ENCODE measurements at regions not wholly inside any gene's neighbourhood (a gene's known extent, or its start where the extent isn't known, plus 50 kb on each side); places are given as distances from the start of the nearest gene placed in this dataset.
A peak's percentile ranks its signal among the peaks of the same experiment; 100 is the strongest.

DNA sequence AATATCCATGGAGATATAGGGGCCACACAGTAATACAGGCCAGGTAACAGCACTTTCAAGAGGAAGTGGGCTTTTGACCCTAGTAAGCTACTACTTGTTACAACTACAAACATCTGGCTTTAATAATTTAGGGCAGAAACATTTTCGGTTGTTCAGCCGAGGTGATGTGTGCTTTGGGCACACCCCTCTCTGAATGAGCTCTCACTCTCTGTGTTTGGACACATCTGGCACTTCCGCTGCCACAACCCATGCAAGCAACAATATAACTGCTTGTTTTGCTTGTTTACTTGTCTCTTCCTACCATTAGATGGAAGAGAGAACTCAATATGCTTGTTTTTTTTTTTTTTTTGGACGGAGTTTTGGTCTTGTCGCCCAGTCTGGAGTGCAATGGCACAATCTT lies 277.2 kb downstream of the HS3ST1 start:
- no peak for DNase-seq
- intact Hi-C loops (cut with DNase I) = no loop called here

- DNase-seq = no peak
- intact Hi-C loops (cut with DNase I) = no loop called here
Observed at GRCh38 chr4:11149612-11150259, 279.0 kb downstream of the HS3ST1 start.

- intact Hi-C loops (cut with DNase I) = no loop called here
- DNase-seq = no peak
Observed at GRCh38 chr4:11139871-11140270, 288.8 kb downstream of the HS3ST1 start.

DNA sequence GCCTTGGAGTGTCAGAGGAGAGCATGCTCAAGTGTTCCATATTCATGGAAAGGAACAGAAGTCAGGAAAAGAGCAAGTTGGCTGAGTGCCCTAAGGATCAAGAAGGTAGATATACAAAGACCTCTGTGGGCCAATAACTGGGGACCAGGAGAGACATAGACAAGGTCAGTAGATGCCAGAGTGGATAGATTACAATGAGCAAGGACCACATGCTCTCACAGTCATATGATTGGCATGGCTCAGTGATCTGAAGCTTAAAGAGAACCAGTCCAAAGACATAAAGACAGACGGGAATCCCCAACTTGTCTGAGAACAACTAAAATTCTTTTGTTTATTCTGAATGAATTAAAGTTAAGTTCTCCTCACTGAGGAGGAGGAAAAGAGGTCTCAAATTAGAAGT lies 289.7 kb downstream of the HS3ST1 start:
- DNase-seq = no peak
- intact Hi-C loops (cut with DNase I) = no loop called here

DNA sequence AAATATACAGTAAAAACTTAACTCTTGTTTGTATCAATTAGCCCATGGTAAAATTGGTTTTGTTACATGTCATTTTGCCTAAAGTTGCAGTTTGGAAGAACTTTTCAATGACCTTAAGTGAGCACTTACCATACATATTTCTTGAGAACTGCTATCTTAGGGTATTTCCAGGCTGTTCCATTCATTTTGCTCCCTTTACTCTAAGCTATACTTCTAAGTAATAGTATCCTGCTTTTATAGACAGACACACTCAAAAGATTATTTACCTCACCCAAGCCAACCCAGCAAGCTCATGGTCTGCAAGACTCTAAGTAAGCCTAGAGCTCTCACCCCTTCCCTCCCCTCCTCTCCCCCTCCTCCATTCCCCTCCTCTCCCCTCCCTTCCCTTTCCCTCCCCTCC lies 294.0 kb downstream of the HS3ST1 start:
- intact Hi-C loops (cut with DNase I) = no loop called here
- no peak for DNase-seq

DNA sequence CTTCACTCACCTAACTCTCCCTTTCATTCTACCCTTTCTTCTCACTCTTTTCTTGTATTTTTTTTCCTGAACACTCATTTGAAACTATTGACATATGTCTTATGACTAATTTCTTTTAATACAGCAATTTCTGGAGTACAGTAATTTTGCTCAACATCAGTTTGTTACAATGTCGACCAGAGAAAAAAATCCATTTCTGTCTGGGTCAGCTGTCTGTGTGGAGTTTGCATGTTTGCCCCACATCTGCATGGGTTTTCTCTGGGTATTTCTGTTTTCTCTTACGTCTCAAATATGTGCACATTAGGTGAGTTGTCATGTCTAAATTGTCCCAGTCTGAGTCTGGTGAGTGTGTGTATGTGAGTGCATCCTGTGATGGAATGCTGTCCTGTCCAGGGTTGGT lies 294.8 kb downstream of the HS3ST1 start:
- intact Hi-C loops (cut with DNase I) = no loop called here
- no peak for DNase-seq

- intact Hi-C loops (cut with DNase I) = no loop called here
- DNase-seq = no peak
Observed at GRCh38 chr4:11132478-11132877, 296.2 kb downstream of the HS3ST1 start.

- no peak for DNase-seq
- intact Hi-C loops (cut with DNase I) = no loop called here
Observed at GRCh38 chr4:11131491-11131890, 297.2 kb downstream of the HS3ST1 start.

GRCh38 chr4:11130195-11130970 lies 298.3 kb downstream of the HS3ST1 start:
- intact Hi-C loops (cut with DNase I) = no loop called here
- peak in 1 of 42 donors; percentile 6 for DNase-seq

DNA sequence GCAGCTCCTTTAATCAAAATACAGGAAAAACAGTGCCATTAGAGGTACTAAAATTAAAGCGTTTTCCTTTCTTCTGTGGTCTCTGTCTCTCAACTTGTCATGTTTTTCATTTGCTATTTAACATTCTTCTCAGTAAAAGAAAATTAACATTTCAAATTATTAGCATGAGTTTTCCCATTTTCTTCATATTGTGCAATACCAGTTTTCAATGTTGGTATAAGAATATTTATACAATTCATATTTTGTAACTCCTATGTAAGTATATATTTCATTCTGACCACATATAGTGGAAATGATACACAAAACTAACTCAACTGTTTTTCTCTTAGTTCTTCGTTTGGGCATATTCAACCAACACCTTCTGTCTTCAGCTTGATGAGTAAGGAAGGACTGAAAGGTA lies 308.3 kb downstream of the HS3ST1 start:
- no peak for DNase-seq
- intact Hi-C loops (cut with DNase I) = no loop called here

GRCh38 chr4:11119474-11119873 lies 309.2 kb downstream of the HS3ST1 start:
- intact Hi-C loops (cut with DNase I) = no loop called here
- DNase-seq = no peak

- no peak for DNase-seq
- intact Hi-C loops (cut with DNase I) = no loop called here
Observed at GRCh38 chr4:11118513-11118912, 310.2 kb downstream of the HS3ST1 start.

- no peak for DNase-seq
- intact Hi-C loops (cut with DNase I) = no loop called here
Observed at GRCh38 chr4:11116940-11117339, 311.8 kb downstream of the HS3ST1 start.

DNA sequence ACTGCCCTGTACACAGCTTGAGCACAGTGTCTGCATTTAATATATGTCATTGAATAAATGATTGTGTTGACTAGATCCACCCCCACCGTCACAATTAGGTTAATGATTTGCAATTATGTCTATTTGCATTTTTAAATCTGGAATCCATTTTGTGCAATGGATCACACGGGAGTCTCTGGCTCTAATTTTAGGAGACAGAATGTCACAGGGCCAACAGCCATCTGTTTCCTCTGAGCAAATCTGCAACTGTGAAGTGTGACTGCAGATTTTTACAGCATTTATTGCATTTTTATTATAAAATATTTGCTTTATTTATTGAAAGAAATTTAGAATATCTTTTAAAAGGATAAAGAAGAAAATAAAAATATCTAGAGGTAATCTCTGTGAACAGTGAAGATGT lies 316.8 kb downstream of the HS3ST1 start:
- DNase-seq = no peak
- intact Hi-C loops (cut with DNase I) = no loop called here

GRCh38 chr4:11111370-11111769 lies 317.3 kb downstream of the HS3ST1 start:
- intact Hi-C loops (cut with DNase I) = no loop called here
- DNase-seq = no peak

GRCh38 chr4:11106759-11107158 lies 321.9 kb downstream of the HS3ST1 start:
- DNase-seq = no peak
- intact Hi-C loops (cut with DNase I) = no loop called here

- no peak for DNase-seq
- intact Hi-C loops (cut with DNase I) = no loop called here
Observed at GRCh38 chr4:11106190-11106589, 322.5 kb downstream of the HS3ST1 start.

- intact Hi-C loops (cut with DNase I) = no loop called here
- DNase-seq = no peak
Observed at GRCh38 chr4:11105715-11106114, 323.0 kb downstream of the HS3ST1 start.

- no peak for DNase-seq
- intact Hi-C loops (cut with DNase I) = no loop called here
Observed at GRCh38 chr4:11098461-11098860, 330.2 kb downstream of the HS3ST1 start.

DNA sequence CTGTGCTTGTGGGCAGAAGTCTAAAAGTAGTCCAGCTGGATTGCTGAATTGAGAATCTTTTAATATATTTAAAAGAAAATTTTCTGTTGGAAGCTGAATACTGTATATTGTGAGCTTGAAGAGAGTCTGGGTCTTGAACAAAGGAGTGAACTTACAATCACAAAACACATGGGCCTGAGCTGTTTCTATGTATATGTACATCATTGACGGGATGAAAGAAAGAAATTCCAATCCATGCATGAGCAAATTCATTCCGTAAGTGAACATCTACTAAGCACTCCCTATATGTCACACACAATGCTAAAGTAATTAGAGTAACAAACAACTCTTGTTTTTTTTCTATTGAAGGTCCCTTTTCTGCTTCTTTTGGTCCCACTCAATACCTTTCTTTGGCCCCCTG lies 331.0 kb downstream of the HS3ST1 start:
- no peak for DNase-seq
- intact Hi-C loops (cut with DNase I) = no loop called here

- DNase-seq = no peak
- intact Hi-C loops (cut with DNase I) = no loop called here
Observed at GRCh38 chr4:11081006-11081405, 347.7 kb downstream of the HS3ST1 start.
